AG04450 (cell line): ENCODE measurements at regions not wholly inside any gene's neighbourhood (a gene's known extent, or its start where the extent isn't known, plus 50 kb on each side); places are given as distances from the start of the nearest gene placed in this dataset.
"Not testable (repeated sequence)": the region's sequence is repeated elsewhere in the genome, so short reads cannot be mapped to it uniquely, and the experiment has no call there.

Experiments
- CTCF ChIA-PET: fragments of 300-600, 350-600 bp; formaldehyde crosslinking; extraction: SDS; loops from one replicate; lab custom pipeline; 2022; ENCODE audit warnings: antibody characterized with exemption, inconsistent platforms; lab: Charles Lee
- POLR2A ChIA-PET: fragments of 350-600 bp; formaldehyde crosslinking; extraction: SDS; loops from one replicate; lab custom pipeline; 2021; ENCODE audit warnings: antibody characterized with exemption, inconsistent platforms; lab: Yijun Ruan, JAX
- DNase-seq: peaks from one replicate; pipeline ENCODE4 v3.0.0-alpha.2; 2011; ENCODE audit warnings: low read depth, low spot score
- H3K27ac ChIP-seq: one replicate; pipeline ENCODE4 v1.5.1; 2012; ENCODE audit warnings: low read depth, low read length, control low read depth
- H3K27me3 ChIP-seq: one replicate; pipeline ENCODE4 v1.6.0; 2012; ENCODE audit warnings: low read length; ENCODE audit not compliant: control insufficient read depth, insufficient read depth
- H3K4me3 ChIP-seq: 2 replicates; pipeline ENCODE4 v1.5.1; 2011; ENCODE audit warnings: mild to moderate bottlenecking, low read depth, low read length, control low read depth
- H3K9me3 ChIP-seq: 2 replicates; pipeline ENCODE4 v1.5.1; 2012; ENCODE audit warnings: low read length; ENCODE audit not compliant: control insufficient read depth, insufficient read depth
- CTCF ChIP-seq: IDR thresholded peaks from 2 replicates; pipeline ENCODE4 v1.5.1; 2011; ENCODE audit warnings: low read depth, low read length, control low read depth, inconsistent platforms

DNA sequence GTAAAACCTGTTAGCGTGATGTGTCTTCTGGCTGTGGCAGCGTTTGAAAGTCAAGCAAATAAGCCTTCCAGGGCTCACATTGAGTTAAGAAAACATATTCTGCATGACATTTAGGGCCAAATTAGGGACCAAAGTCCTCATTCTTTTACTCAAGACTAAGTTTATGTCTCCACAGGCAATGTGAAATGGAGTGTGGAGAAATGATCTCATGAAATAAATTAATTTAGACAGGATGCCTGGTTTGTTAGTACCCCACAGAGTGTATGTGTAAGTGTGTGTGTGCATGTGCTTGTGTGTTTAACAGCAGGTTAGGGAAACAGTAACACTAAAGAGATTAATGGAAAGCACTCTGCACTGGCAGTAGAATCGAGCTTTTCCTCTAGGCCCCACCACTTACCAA lies 82.9 kb upstream of the SNX2 start:
- H3K9me3 ChIP-seq, result no peaks in the 10 kb centered on the region
- no peak overlapping the region for H3K4me3 ChIP-seq
- peaks cover 2% of the 10 kb centered on the region for H3K27me3 ChIP-seq
- TF ChIP-seq CTCF, result no peak
- H3K27ac ChIP-seq, result no peak overlapping the region
- ChIA-PET CTCF (interaction anchor here (3.5 kb wide), 1 partner anchor 12 kb away, joined by 16 read pairs; no protein-coding TSS in a partner anchor), POLR2A (no interaction called here)
- DNase-seq, result no peak

GRCh38 chr5:122693963-122694362 lies 80.9 kb upstream of the SNX2 start:
- Histone ChIP-seq H3K9me3 (no peaks in the 10 kb centered on the region), H3K27me3 (peaks cover 2% of the 10 kb centered on the region), H3K27ac (no peak overlapping the region), H3K4me3 (no peak overlapping the region)
- no peak for TF ChIP-seq CTCF
- POLR2A ChIA-PET, result no interaction called here
- no peak for DNase-seq
- CTCF ChIA-PET, result interaction anchor here (0.7 kb wide), 1 partner anchor 10 kb away, joined by 3 read pairs; no protein-coding TSS in a partner anchor

- POLR2A ChIA-PET, result no interaction called here
- DNase-seq, result no peak
- Histone ChIP-seq H3K27ac (no peak overlapping the region), H3K27me3 (peaks cover 2% of the 10 kb centered on the region), H3K4me3 (no peak overlapping the region), H3K9me3 (no peaks in the 10 kb centered on the region)
- TF ChIP-seq CTCF, result no peak
- CTCF ChIA-PET, result interaction anchor here (1.9 kb wide), 1 partner anchor 10 kb away, joined by 12 read pairs; no protein-coding TSS in a partner anchor
Observed at GRCh38 chr5:122694884-122695283, 80.0 kb upstream of the SNX2 start.

- POLR2A ChIA-PET, CTCF ChIA-PET, H3K27ac ChIP-seq: not testable (repeated sequence)
Observed at GRCh38 chr5:122696735-122697134, 78.1 kb upstream of the SNX2 start.

GRCh38 chr5:122697191-122697590 lies 77.7 kb upstream of the SNX2 start:
- no peak for TF ChIP-seq CTCF
- Histone ChIP-seq H3K27ac (no peak overlapping the region), H3K27me3 (peaks cover 2% of the 10 kb centered on the region), H3K9me3 (no peaks in the 10 kb centered on the region), H3K4me3 (no peak overlapping the region)
- POLR2A ChIA-PET, result no interaction called here
- CTCF ChIA-PET, result no interaction called here
- no peak for DNase-seq

More at GRCh38 chr5:122696735-122697134, 78.1 kb upstream of the SNX2 start:
- not testable (repeated sequence) for H3K4me3 ChIP-seq, H3K9me3 ChIP-seq, H3K27me3 ChIP-seq, DNase-seq

GRCh38 chr5:122699201-122699600 lies 75.7 kb upstream of the SNX2 start:
- Histone ChIP-seq H3K27me3 (no peaks in the 10 kb centered on the region), H3K9me3 (no peaks in the 10 kb centered on the region), H3K4me3 (no peak overlapping the region), H3K27ac (no peak overlapping the region)
- CTCF ChIA-PET, result no interaction called here
- TF ChIP-seq CTCF, result no peak
- no peak for DNase-seq
- POLR2A ChIA-PET, result interaction anchor here (0.7 kb wide), 1 partner anchor 426 kb away, joined by 4 read pairs; no protein-coding TSS in a partner anchor
